Spinal cord (tissue), 9 donors: ENCODE measurements at regions not wholly inside any gene's neighbourhood (a gene's known extent, or its start where the extent isn't known, plus 50 kb on each side); places are given as distances from the start of the nearest gene placed in this dataset.
"Not testable (repeated sequence)": the region's sequence is repeated elsewhere in the genome, so short reads cannot be mapped to it uniquely, and the experiment has no call there.

Source experiments
- DNase-seq, 6 donors: peaks; one replicate each; pipeline versions ENCODE4 v3.0.0 to v3.0.0-alpha.2; 2013 to 2015; ENCODE audit warnings: low spot score in 6 of 6, low read depth in 4 of 6
- H3K27ac ChIP-seq: one replicate; pipeline ENCODE4 v1.5.1; 2013; ENCODE audit warnings: low read depth, low read length, control low read depth
- H3K27me3 ChIP-seq: one replicate; pipeline ENCODE4 v1.6.1; 2013; ENCODE audit warnings: low read length; ENCODE audit not compliant: control insufficient read depth, insufficient read depth
- H3K36me3 ChIP-seq: one replicate; pipeline ENCODE4 v1.6.1; 2013; ENCODE audit warnings: low read length; ENCODE audit not compliant: control insufficient read depth, insufficient read depth
- H3K4me1 ChIP-seq: one replicate; pipeline ENCODE4 v1.6.1; 2013; ENCODE audit warnings: low read length; ENCODE audit not compliant: control insufficient read depth, insufficient read depth
- H3K4me3 ChIP-seq: one replicate; pipeline ENCODE4 v1.5.1; 2013; ENCODE audit warnings: low read depth, low read length, control low read depth
- H3K9me3 ChIP-seq: one replicate; pipeline ENCODE4 v1.6.1; 2013; ENCODE audit warnings: low read length; ENCODE audit not compliant: control insufficient read depth, insufficient read depth
- WGBS: methylation state at CpG from one replicate; pipeline ENCODE4 v1.1.5; 2013; ENCODE audit warnings: missing lambda C conversion rate; ENCODE audit not compliant: insufficient coverage; 5-methylcytosine and 5-hydroxymethylcytosine counted together
- donor health status: healthy.

GRCh38 chr14:38003746-38004609 is 203.7 kb upstream of the SSTR1 start:
- no peak overlapping the region for H3K4me3 ChIP-seq
- WGBS = 47% methylated on average over 5 of the region's 7 CpGs
- DNase-seq = peak in 1 of 6 donors; percentile 60
- no peaks in the 10 kb centered on the region for H3K27me3 ChIP-seq
- H3K4me1 ChIP-seq = no peaks in the 10 kb centered on the region
- H3K9me3 ChIP-seq = no peaks in the 10 kb centered on the region
- H3K27ac ChIP-seq = no peak overlapping the region
- no peaks in the 10 kb centered on the region for H3K36me3 ChIP-seq

GRCh38 chr14:38004610-38004879 is 203.2 kb upstream of the SSTR1 start:
- Histone ChIP-seq H3K27me3 (no peaks in the 10 kb centered on the region), H3K9me3 (no peaks in the 10 kb centered on the region), H3K4me3 (no peak overlapping the region), H3K36me3 (no peaks in the 10 kb centered on the region), H3K4me1 (no peaks in the 10 kb centered on the region), H3K27ac (no peak overlapping the region)
- DNase-seq = no peak

- not testable (repeated sequence) for H3K4me3 ChIP-seq, DNase-seq, H3K27ac ChIP-seq, H3K9me3 ChIP-seq, H3K36me3 ChIP-seq, H3K27me3 ChIP-seq, H3K4me1 ChIP-seq
- 11% methylated on average over 1 of the region's 2 CpGs for WGBS
Measured at GRCh38 chr14:38011156-38011555, 196.5 kb upstream of the SSTR1 start.

- Histone ChIP-seq H3K36me3 (no peaks in the 10 kb centered on the region), H3K27ac (no peak overlapping the region), H3K27me3 (no peaks in the 10 kb centered on the region), H3K4me3 (no peak overlapping the region), H3K9me3 (peaks cover 8% of the 10 kb centered on the region), H3K4me1 (no peaks in the 10 kb centered on the region)
- no peak for DNase-seq
Measured at GRCh38 chr14:38012056-38012455, 195.6 kb upstream of the SSTR1 start.

- DNase-seq = no peak
- 100% methylated on average over 1 of the region's 2 CpGs for WGBS
Measured at GRCh38 chr14:38016497-38016896, 191.2 kb upstream of the SSTR1 start.

GRCh38 chr14:38021861-38022260 is 185.8 kb upstream of the SSTR1 start:
- Histone ChIP-seq H3K4me1 (no peaks in the 10 kb centered on the region), H3K27ac (no peak overlapping the region), H3K27me3 (no peaks in the 10 kb centered on the region), H3K4me3 (no peak overlapping the region), H3K9me3 (peaks cover 4% of the 10 kb centered on the region), H3K36me3 (no peaks in the 10 kb centered on the region)
- peak in 1 of 6 donors; percentile 61 for DNase-seq
- no CpG with 5 or more reads among the region's 2 CpGs for WGBS

More at GRCh38 chr14:38016497-38016896, 191.2 kb upstream of the SSTR1 start:
- no peaks in the 10 kb centered on the region for H3K27me3 ChIP-seq
- H3K27ac ChIP-seq = no peak overlapping the region
- H3K9me3 ChIP-seq = peaks cover 8% of the 10 kb centered on the region
- H3K4me1 ChIP-seq = no peaks in the 10 kb centered on the region
- no peaks in the 10 kb centered on the region for H3K36me3 ChIP-seq
- no peak overlapping the region for H3K4me3 ChIP-seq

- peak in 1 of 6 donors; percentile 65 for DNase-seq
- no peaks in the 10 kb centered on the region for H3K4me1 ChIP-seq
- no peak overlapping the region for H3K4me3 ChIP-seq
- H3K9me3 ChIP-seq = peaks cover 4% of the 10 kb centered on the region
- H3K36me3 ChIP-seq = no peaks in the 10 kb centered on the region
- WGBS = no CpG with 5 or more reads among the region's 3 CpGs
- H3K27me3 ChIP-seq = no peaks in the 10 kb centered on the region
- H3K27ac ChIP-seq = no peak overlapping the region
Measured at GRCh38 chr14:38022775-38023174, 184.9 kb upstream of the SSTR1 start.

- Histone ChIP-seq H3K27me3 (no peaks in the 10 kb centered on the region), H3K27ac (no peak overlapping the region)
- WGBS = 89% methylated on average over 2 of the region's 3 CpGs
Measured at GRCh38 chr14:38038171-38038570, 169.5 kb upstream of the SSTR1 start.

GRCh38 chr14:38038986-38039385 is 168.7 kb upstream of the SSTR1 start:
- Histone ChIP-seq H3K27me3 (no peaks in the 10 kb centered on the region), H3K9me3 (no peaks in the 10 kb centered on the region), H3K4me1 (no peaks in the 10 kb centered on the region), H3K36me3 (no peaks in the 10 kb centered on the region), H3K4me3 (no peak overlapping the region), H3K27ac (no peak overlapping the region)
- WGBS = 75% methylated on average over 2 of the region's 5 CpGs
- no peak for DNase-seq

More at GRCh38 chr14:38038171-38038570, 169.5 kb upstream of the SSTR1 start:
- Histone ChIP-seq H3K4me1 (no peaks in the 10 kb centered on the region), H3K9me3 (no peaks in the 10 kb centered on the region), H3K4me3 (no peak overlapping the region), H3K36me3 (no peaks in the 10 kb centered on the region)
- DNase-seq = no peak

- peak in 3 of 6 donors; percentile 19 to 88 (median 32) for DNase-seq
- Histone ChIP-seq H3K27me3 (no peaks in the 10 kb centered on the region), H3K4me3 (no peak overlapping the region), H3K36me3 (no peaks in the 10 kb centered on the region), H3K4me1 (no peaks in the 10 kb centered on the region), H3K27ac (no peak overlapping the region), H3K9me3 (no peaks in the 10 kb centered on the region)
- WGBS = 71% methylated on average over 1 of the region's 2 CpGs
Measured at GRCh38 chr14:38039496-38039895, 168.2 kb upstream of the SSTR1 start.
